OCI-LY7 (cell line): ENCODE measurements at regions not wholly inside any gene's neighbourhood (a gene's known extent, or its start where the extent isn't known, plus 50 kb on each side); places are given as distances from the start of the nearest gene placed in this dataset.

Source experiments
- BruUV-seq: library from RNA; stranded (reverse); fragments of 400-500 nt; replicated peaks from 2 replicates; lab custom pipeline; 2021; lab: Mats Ljungman, UMichigan
- CTCF ChIA-PET: fragments of 300-600 bp; sonication (Branson Sonifier 250); formaldehyde crosslinking; loops from one replicate; lab custom pipeline; 2022; ENCODE audit warnings: antibody characterized with exemption; ENCODE audit not compliant: unreplicated experiment; lab: Charles Lee
- POLR2A ChIA-PET: fragments of 300-600 bp; sonication (Branson Sonifier 250); formaldehyde crosslinking; loops from one replicate; lab custom pipeline; 2022; ENCODE audit warnings: antibody characterized with exemption; lab: Charles Lee
- DNase-seq: peaks from one replicate; pipeline ENCODE4 v3.0.0-alpha.2; 2015; ENCODE audit warnings: low spot score
- H2AFZ ChIP-seq: fragments of 200-600 bp; sonication (generic), shearing (Covaris generic); 2 replicates; pipeline ENCODE4 v1.6.1; 2014; ENCODE audit warnings: mild to moderate bottlenecking, antibody characterized with exemption, low read length, moderate library complexity
- H3K27ac ChIP-seq: fragments of 200-600 bp; sonication (generic); 2 replicates; pipeline ENCODE4 v1.5.1; 2014; ENCODE audit warnings: mixed run types, low read depth, mild to moderate bottlenecking, moderate library complexity, low read length, inconsistent platforms; ENCODE audit not compliant: poor library complexity, severe bottlenecking
- H3K36me3 ChIP-seq: fragments of 200-600 bp; sonication (generic); 2 replicates; pipeline ENCODE4 v1.6.1; 2014; ENCODE audit warnings: mild to moderate bottlenecking, antibody characterized with exemption, low read length, moderate library complexity, mixed read lengths; ENCODE audit not compliant: insufficient read depth
- H3K4me1 ChIP-seq: fragments of 200-600 bp; sonication (generic); 2 replicates; pipeline ENCODE4 v1.5.1; 2014; ENCODE audit warnings: mild to moderate bottlenecking, low read length; ENCODE audit not compliant: insufficient read depth, poor library complexity, severe bottlenecking
- H3K4me2 ChIP-seq: fragments of 200-600 bp; sonication (generic); 2 replicates; pipeline ENCODE4 v1.6.1; 2014; ENCODE audit warnings: mild to moderate bottlenecking, low read length
- H3K4me3 ChIP-seq: fragments of 200-600 bp; sonication (generic); 2 replicates; pipeline ENCODE4 v1.5.1; 2014; ENCODE audit warnings: mild to moderate bottlenecking, low read depth, low read length; ENCODE audit not compliant: poor library complexity, severe bottlenecking
- H3K79me2 ChIP-seq: fragments of 200-600 bp; sonication (generic); 2 replicates; pipeline ENCODE4 v1.6.1; 2016; ENCODE audit warnings: low read depth, mild to moderate bottlenecking, low read length, moderate library complexity, mixed read lengths; ENCODE audit not compliant: insufficient read depth
- H3K9me2 ChIP-seq: fragments of 200-600 bp; sonication (generic); 2 replicates; pipeline ENCODE4 v1.6.1; 2016; ENCODE audit warnings: mild to moderate bottlenecking, low read length, mixed read lengths; ENCODE audit not compliant: insufficient read depth
- H3K9me3 ChIP-seq: fragments of 200-600 bp; sonication (generic); 2 replicates; pipeline ENCODE4 v1.6.1; 2014; ENCODE audit warnings: mild to moderate bottlenecking, mixed run types, low read length, mixed read lengths
- H4K20me1 ChIP-seq: fragments of 200-600 bp; sonication (generic); 2 replicates; pipeline ENCODE4 v1.6.1; 2014; ENCODE audit warnings: mild to moderate bottlenecking, antibody characterized with exemption, low read length, moderate library complexity, mixed read lengths; ENCODE audit not compliant: insufficient read depth
- EZH2phosphoT487 ChIP-seq: fragments of 200-600 bp; sonication (generic); IDR thresholded peaks from 2 replicates; pipeline ENCODE4 v1.6.1; 2018; ENCODE audit warnings: low read depth, borderline replicate concordance, mild to moderate bottlenecking, mixed run types, antibody characterized with exemption, low read length, moderate library complexity, mixed read lengths
- intact Hi-C: fragments of 100-400 bp; cut with micrococcal nuclease; formaldehyde crosslinking; loops from one replicate; pipeline ENCODE4 v1.10.0; 2022; ENCODE audit not compliant: unreplicated experiment
- TF ChIP-seq, protein P1 (sequence below): fragments of 200-600 bp; sonication (generic); conservative IDR thresholded peaks from 2 replicates; pipeline ENCODE4 v1.5.1; 2014; ENCODE audit warnings: mild to moderate bottlenecking, antibody characterized with exemption, low read length, moderate library complexity, mixed read lengths

DNA sequence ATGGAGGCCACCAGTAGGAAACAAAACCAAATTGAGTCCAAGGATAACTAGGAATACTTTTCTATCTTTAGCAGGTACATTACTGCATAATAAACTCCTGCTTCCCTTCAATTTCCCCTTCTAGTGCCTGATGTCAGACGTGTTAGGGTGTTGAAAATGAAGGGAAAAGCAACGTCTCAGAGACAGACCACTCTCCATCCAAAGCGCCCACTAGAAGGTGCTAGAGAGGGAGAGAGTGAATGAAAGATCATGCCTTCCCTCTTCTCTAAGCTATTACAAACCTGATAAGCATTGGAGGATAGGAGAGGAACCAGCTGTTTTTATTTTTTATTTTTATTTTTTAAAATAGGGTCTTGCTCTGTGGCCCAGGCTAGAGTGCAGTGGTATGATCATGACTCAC is 64.1 kb downstream of the ZNF641 start:
- POLR2A ChIA-PET: no interaction called here
- peak; percentile 8 for DNase-seq
- intact Hi-C loops: no loop called here
- TF ChIP-seq, protein P1, sequence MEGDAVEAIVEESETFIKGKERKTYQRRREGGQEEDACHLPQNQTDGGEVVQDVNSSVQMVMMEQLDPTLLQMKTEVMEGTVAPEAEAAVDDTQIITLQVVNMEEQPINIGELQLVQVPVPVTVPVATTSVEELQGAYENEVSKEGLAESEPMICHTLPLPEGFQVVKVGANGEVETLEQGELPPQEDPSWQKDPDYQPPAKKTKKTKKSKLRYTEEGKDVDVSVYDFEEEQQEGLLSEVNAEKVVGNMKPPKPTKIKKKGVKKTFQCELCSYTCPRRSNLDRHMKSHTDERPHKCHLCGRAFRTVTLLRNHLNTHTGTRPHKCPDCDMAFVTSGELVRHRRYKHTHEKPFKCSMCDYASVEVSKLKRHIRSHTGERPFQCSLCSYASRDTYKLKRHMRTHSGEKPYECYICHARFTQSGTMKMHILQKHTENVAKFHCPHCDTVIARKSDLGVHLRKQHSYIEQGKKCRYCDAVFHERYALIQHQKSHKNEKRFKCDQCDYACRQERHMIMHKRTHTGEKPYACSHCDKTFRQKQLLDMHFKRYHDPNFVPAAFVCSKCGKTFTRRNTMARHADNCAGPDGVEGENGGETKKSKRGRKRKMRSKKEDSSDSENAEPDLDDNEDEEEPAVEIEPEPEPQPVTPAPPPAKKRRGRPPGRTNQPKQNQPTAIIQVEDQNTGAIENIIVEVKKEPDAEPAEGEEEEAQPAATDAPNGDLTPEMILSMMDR: peak; percentile 75
- no peak for TF ChIP-seq EZH2phosphoT487
- BruUV-seq: no TSS peak
- no peaks in the 10 kb centered on the region for H3K9me2 ChIP-seq
- no peak overlapping the region for H3K4me2 ChIP-seq
- H3K4me1 ChIP-seq: no peaks in the 10 kb centered on the region
- no peaks in the 10 kb centered on the region for H3K9me3 ChIP-seq
- H2AFZ ChIP-seq: 0 out of 2 replicates have a peak overlapping the region, but pooled peaks have one; percentile 3
- no peaks in the 10 kb centered on the region for H3K36me3 ChIP-seq
- CTCF ChIA-PET: no interaction called here
- no peaks in the 10 kb centered on the region for H3K79me2 ChIP-seq
- H3K4me3 ChIP-seq: no peak overlapping the region
- no peak overlapping the region for H3K27ac ChIP-seq
- no peaks in the 10 kb centered on the region for H4K20me1 ChIP-seq

DNA sequence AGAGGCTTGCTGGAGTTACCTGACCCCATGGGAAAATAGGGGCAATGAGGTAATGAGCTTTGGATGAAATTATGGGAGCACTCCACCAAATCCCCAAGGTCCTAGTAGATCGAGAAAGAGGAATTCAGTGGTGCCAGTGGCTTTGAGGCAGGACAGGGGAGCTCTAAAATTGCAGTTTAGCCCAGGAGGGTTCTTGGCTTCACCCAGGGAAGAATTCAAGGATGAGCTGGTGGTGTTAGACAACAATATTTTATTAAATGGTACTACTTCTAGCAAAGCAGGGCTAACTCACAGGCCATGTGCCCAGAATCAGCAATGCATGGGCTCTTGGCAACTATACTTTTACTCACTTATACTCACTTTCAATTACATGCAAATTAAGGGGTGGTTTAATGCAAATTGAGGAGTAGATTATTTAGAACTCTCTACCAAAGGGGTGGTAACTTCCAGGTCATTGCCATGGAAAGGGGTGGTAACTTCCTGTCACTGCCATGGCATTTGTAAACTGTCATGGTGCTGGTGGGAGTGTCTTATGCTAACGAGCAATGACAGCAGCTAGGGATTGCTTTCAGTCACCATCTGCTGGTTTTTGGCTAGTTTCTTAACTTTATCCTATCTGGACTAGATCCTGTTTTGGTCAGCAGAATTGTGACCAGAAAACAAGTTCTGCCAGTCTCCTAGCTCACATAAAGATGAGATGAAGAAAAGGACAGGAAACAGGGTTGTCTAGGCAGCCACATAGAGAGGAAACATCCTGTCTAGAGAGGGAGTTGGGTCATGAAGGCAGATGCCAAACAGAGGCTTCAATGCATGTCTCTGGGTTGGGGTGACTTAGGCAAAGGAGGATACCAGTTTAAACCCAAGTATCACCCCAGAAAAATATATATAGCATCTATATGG is 64.7 kb downstream of the ZNF641 start:
- CTCF ChIA-PET: no interaction called here
- H3K79me2 ChIP-seq: no peaks in the 10 kb centered on the region
- H2AFZ ChIP-seq: 0 out of 2 replicates have a peak overlapping the region, but pooled peaks have one; percentile 3
- H3K27ac ChIP-seq: no peak overlapping the region
- DNase-seq: peak; percentile 1
- H3K9me2 ChIP-seq: no peaks in the 10 kb centered on the region
- H3K4me2 ChIP-seq: no peak overlapping the region
- H3K36me3 ChIP-seq: no peaks in the 10 kb centered on the region
- POLR2A ChIA-PET: no interaction called here
- no peaks in the 10 kb centered on the region for H3K4me1 ChIP-seq
- no peaks in the 10 kb centered on the region for H4K20me1 ChIP-seq
- intact Hi-C loops: no loop called here
- H3K4me3 ChIP-seq: no peak overlapping the region
- no TSS peak for BruUV-seq
- no peak for TF ChIP-seq EZH2phosphoT487
- no peaks in the 10 kb centered on the region for H3K9me3 ChIP-seq

DNA sequence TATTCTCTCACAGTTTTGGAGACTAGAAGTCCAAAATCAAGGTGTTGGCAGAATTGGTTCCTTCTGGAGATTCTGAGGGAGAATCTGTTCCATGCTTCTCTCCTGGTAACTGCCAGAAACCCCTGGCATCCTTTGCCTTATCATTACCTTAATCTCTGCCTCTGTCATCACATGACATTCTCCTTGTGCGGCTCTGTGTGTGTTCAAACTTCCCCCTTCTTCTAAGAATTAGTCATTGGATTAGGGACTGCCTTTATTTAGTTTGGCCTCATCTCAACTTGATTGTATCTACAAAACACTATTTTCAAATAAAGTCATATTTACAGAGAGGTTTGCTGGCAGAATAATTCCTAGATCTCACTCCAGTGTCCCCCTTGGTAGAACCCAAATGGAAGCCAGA is 68.9 kb downstream of the ZNF641 start:
- intact Hi-C loops: no loop called here
- no peaks in the 10 kb centered on the region for H3K36me3 ChIP-seq
- H3K4me2 ChIP-seq: no peak overlapping the region
- TF ChIP-seq, protein P1: no peak
- TF ChIP-seq EZH2phosphoT487: no peak
- H3K79me2 ChIP-seq: no peaks in the 10 kb centered on the region
- no peak overlapping the region for H3K27ac ChIP-seq
- H3K9me3 ChIP-seq: no peaks in the 10 kb centered on the region
- ChIA-PET CTCF (no interaction called here), POLR2A (no interaction called here)
- H3K4me1 ChIP-seq: no peaks in the 10 kb centered on the region
- no peak overlapping the region for H3K4me3 ChIP-seq
- no TSS peak for BruUV-seq
- H4K20me1 ChIP-seq: no peaks in the 10 kb centered on the region
- no peak for DNase-seq
- no peaks in the 10 kb centered on the region for H3K9me2 ChIP-seq
- H2AFZ ChIP-seq: no peak overlapping the region
